ENCODE measurements at regions not wholly inside any gene's neighbourhood (a gene's known extent, or its start where the extent isn't known, plus 50 kb on each side); places are given as distances from the start of the nearest gene placed in this dataset.
"Not testable (repeated sequence)": the region's sequence is repeated elsewhere in the genome, so short reads cannot be mapped to it uniquely, and the experiment has no call there.

DNA sequence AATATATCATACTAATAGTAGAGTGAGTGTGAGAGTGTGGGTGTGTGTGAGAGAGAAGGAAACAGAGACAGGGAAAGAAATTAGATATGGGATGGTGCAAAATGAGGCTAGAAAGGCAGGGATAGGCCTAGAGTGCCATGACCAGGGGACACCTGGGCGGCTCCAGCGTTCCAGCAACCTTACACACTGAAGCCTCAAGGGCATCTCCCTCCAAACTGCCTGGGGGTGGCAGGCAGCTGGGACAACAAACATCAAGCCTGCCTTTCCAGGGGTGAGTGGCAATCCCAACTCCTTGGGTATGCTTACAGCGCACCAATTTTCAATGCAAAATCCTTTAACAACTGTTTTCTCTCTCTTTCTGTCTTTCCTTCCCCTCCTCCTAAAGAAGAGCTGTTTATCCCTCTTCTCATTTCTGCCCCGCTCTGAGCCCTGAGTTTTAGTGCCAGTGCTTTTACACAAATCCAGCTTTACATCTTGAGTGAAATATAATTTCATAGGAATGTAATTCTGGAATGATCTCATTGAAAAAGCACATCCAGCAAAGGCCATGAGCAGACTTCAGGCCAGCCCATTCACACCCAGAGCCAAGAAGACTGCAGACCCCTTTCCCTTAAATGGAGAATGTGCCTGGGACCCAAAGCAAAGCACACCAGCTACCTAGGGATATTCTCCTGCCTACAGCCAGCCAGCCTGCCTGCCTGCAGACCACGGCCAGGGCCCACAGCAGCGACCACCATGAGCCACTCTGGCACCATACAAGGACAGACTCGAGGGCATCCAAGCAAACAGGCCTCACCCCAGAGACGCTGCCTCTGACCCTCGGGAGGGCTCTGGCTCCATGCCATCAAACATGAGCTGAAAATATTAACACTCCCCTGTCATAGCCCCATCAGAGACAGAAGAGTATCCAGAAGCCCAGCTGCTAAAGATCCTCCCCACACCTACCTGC lies 90.3 kb downstream of the RPL27A start:
- DNase-seq: no peak

DNA sequence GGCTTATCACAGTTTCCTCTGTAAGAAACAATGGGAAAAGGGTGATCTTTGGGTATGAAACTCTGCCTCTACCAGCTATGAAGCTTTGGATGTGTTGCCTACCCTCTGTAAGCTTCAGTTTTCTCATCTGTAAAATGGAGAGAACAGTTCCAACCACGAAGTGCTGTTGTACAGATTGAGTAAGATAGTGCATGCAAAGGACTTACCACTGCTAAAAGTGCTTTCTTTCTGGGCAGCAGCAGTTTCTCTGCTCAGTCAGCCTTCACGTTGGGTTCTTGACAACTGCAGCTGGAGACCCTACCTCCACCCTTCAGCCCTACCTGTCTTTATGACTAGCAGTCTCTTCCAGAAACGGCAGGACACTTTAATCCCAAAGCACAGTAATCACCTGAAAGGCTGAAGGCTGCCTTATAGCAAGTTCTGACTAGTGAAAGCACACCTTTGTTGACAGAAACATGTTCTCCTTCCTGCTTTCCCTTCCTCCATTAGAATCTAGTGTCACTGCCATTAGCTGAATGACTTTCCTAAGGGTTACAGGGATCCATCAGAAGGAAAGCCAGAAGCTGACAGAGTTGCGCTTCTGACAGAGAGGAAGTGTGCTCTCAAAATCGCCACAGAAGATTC lies 91.4 kb downstream of the RPL27A start:
- DNase-seq: no peak

DNA sequence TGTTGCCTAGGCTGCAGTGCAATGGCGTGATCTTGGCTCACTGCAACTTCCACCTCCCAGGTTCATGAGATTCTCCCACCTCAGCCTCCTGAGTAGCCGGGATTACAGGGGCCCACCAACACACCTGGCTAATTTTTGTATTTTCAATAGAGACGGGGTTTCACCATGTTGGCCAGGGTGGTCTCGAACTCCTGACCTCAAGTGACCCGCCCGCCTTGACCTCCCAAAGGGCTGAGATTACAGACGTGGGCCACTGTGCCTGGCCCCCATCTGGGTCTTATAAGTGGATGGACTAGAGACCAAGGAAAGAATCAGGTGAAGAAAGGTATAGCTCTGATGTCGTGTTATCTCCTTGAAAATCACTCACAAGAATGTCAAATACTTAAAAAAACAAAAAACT lies 92.3 kb downstream of the RPL27A start:
- not testable (repeated sequence) for DNase-seq

DNA sequence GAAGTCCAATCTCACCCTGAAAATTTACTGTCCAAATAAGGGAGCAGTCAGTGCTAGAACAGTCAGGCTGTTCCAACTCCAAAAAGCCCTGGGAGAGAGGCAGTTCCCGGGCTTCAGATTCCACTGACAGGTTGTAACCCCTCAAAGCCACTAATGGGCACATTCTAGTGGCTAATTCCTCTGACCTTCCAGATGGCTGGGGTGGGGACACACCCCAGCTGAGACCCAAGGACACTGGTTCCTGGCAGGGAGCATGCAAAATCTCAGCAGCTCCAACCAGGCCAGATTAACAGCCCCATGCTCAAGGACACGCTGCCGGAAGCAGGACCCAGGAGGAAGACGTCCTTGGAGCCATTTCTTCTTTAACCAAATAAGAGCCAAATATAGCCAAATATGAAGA lies 92.7 kb downstream of the RPL27A start:
- no peak for DNase-seq

DNA sequence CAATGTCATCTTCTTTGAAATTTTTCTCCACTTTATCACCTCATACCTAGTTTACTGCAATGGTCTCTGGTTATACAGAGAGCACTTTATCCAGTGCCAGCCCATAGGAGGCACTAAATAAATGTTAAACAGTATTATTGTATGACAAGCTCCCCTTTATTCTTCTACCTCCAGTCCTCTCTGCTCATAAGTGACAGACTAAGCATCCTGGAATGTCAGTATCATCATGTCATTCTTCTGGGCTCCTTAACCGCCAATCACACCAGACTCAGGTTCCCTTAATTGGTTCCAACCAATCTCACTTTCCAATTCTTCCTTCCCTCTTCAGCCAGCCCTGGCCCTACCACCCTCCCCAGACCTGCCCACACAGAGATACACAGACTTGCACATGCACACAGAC lies 93.1 kb downstream of the RPL27A start:
- no peak for DNase-seq

DNA sequence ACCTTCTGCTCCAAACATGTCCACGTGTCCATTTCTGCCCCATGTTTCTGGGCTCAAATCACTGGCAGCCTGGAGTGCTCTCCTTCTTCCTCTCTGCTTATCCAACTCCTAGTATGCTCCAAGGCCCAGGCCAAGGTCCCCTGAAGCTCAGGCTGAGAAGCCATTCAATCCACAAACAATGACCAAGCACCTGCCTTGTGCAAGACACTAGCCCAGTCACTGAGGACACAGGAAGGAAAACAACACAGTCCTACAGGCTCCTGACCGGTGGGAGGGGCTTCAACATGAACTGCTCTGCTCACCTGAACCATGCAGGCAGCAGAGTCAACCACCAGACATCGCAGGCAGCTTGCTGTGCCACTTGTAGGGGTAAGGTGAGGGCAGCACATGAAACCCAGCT lies 93.6 kb downstream of the RPL27A start:
- no peak for DNase-seq

DNA sequence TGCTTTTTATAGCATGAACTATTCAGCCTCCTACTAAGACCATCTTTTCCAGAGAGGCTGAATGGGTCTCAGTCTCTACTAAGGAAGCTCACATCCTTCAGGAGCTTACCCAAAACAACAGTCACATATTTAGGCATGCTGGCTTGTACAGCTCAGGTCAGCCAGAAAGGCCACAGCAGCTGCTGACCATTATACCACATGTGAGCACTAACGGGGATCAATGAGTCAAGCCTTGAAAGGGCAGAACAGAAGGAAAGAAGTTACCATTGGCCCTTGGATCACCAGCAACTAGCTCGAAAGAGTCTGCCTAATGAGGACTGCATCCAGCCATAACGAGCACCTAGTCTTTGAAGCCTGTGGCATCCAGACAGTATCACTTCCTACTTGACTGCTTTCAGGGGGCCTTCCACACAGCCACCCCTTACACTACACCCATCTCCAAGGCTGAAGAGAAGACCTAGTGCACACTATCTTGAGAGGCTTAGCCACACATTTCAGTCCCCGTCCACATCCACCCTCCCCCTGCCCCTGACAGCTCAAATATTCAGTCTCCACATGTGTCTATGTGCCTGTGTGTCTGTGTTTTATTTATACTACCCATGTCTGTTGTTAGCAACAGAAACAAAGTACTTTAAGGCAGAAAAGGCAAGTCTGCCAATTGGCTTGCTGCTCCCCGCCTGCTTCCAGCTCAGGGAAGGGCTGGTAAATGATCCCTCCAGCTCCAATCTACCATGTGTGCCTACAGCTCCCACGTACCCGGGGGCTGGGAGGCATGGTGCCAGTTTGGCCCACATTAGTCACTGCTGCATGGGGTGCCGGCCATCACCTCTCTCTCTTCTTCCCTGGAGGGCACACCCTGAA lies 95.5 kb downstream of the RPL27A start:
- no peak for DNase-seq

DNA sequence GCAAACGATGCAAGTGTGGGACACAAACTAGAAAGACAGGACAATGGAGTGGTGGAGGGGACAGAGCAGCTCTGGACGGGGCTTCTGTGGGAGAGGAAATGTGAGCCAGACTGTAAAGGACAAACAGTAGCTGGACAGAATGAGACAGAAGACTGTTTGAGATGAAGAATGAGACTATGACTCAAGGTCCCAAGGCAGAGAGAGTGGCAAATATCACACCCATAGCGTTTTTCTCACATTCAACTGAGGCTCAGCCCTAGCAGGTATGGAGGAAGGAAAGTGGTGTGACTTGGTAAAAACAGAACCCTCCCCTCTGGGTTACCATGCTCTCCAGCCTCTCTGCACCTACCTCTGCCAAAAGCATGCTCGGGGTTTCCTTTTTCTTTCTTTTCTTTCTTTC lies 96.5 kb downstream of the RPL27A start:
- DNase-seq: no peak

DNA sequence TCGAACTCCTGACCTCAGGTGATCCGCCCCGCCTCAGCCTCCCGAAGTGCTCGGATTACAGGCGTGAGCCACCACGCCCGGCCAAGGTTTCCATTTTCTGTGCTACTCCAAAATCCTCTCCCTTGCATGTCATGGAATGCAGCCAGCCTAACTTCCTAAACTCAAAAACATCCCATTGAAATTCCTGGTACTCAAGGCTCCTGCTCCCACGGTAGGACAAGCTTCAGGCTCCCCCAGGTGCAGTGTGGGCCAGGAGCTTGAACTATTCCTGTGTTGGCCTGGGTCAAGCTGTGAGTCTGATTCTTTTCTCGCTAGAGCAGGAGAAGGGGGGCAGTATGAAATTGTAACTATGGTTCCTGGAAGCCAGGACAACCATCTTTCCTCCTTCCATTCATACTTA lies 97.1 kb downstream of the RPL27A start:
- no peak for DNase-seq

DNA sequence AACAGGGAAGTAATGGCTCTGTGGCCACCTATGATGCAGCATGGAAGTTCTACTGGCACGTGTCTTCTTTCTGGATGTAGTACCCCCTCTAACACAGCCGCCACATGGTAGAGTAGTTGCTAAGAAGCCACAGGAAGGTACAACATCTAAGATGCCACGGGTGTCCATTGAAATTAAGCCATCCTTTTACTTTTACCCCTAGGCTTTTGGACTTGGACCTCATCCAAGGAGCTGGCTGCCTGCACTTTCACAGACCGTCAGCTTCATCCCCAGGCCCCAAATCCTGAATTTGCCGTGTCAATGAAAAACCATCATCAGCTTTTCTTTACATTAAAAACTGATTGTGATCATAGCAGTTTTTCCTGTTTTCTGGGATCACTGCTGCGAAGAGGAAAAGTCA lies 102.4 kb downstream of the RPL27A start:
- no peak for DNase-seq

DNA sequence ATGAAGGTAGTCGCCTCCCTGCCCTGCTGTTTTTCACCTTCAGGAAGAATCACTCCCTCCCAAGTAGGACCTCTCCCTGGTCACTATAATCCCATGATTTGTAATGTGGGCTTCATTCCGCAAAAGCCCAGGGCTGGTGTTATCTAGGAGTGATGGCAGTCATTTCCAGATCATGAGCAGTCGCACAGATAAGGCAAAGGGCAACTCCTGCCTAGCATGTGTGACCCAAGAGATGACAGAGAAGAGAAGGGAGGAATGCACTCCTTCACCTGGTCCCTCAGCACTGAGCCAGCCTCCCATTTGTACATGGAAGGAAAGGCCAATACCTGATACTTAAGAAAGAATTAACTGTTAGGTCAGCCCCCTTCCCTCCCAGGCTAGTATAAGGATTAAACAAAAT lies 102.9 kb downstream of the RPL27A start:
- no peak for DNase-seq

DNA sequence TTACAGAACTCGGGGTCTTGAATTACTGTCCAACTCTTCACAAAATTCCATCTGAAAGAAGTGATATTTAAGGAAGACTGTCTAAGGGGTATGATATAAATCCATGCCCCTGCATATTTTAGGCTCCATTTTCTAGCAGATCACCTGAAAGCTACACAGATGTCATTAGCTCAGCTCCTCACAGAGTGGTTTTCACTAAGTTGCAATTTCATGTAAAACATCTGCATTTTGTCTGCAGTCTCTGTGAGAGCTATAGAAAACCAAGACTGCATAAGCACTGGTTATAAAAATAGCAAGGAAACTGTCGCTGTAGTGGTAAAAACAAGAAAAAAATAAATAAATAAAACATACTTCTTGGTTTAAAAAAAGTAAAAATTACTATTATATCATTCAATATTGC lies 103.4 kb downstream of the RPL27A start:
- no peak for DNase-seq

DNA sequence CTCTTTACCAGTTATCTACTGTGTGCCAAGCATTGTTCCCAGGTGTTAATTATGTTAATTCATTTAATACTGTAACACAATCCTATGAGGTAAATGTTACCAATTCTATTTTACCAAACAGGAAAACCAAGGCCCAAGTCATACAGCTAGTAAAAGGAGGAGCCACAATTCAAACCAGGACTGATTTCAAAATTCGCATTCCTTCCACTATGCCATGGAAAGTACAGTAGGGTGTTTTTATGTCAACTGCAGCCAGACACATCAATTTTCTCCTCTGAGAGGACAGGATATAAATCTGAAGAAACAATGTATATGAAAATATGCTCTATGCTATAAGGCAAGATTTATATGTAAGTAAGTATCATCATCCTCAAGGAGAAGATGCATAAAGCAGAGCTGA lies 104.3 kb downstream of the RPL27A start:
- DNase-seq: no peak

DNA sequence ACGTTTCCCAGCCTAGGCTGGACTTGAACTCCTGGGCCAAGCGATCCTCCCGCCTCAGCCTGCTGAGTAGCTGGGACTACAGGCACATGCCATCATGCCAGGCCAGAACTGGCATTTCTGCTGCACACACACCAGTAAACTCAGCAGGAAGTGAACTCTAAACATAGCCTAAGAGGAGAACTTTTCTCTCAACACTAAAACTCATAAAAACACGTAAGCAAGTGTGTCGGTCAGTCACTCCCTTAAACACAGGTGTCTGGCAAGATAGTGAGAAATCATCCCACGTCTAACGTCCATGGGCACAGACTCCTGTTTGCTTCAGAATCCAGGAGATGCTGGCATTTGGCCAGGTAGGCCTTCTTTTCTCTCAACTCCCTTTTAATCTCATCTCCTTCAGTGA lies 104.8 kb downstream of the RPL27A start:
- no peak for DNase-seq

DNA sequence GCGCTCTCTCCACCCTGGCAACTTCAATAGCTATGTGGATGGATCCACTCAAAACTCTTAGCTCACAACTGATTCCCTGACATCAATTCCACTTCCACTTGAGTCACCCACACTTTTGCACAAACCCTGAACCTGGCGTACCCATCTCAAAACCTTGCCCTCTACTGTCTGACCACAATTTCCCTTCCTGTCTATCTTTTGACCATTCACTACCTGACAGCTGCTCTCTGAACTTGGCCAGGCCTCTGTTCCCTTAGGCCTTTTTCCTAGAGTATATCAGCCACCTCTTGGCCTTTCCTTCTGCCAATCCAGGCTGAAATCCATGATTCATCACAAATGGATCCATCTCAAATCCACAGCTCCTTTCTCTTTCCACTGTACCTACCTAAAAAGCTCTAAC lies 106.0 kb downstream of the RPL27A start:
- no peak for DNase-seq

DNA sequence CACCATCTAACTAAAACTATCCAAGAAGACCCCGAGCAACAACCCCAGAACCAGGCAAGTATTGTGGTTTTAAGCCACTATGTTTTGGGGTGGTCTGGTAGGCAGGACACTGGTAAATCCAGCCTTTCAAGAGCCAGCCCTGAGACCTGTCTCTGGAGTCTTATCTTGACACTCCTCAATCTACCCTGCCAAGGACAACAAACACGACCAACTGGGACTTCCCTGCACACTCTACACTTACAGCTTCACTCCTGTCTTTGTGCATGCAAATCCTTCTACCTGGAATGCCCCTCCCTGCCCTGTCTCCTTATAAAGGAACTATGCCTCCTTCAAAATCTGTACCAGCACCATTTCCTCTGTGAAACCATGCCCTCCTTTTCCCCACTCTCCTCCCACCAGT lies 107.3 kb downstream of the RPL27A start:
- no peak for DNase-seq

DNA sequence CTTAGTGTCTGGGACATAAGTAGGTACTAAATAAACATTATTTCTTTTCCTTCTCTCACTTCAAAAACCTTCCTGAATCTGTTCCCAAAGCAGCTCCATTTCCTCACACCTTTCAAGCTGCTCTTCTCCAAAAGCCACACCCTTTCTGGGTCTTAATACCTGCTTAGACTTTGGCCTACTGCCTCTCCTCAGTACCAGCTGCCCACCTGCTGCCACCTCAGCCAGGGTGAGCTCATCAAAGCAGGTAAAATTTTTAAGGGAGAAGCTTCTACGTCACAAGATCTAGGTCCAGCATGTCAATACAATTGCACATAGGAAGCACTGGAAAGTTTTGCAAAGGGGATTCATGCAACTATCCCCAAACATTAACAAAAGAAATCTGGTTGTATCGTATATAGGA lies 108.4 kb downstream of the RPL27A start:
- DNase-seq: no peak

DNA sequence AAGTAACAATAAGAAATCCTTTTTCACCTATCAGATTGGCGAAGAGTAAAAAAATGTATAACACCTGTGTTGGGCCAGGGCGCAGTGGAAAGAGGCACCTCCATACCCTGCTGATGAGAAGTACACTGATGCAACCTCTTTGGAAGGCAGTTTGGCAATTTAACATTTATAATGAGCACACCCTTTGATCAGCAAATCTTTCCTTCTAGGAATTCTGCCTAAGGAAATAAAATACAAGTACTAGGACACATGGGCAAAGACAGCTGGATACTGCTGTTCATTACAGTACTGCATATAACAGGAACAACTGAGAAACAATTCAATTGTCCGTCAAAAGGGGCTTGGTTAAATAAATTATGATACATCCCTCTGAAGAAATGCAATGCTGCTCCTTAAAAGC lies 110.1 kb downstream of the RPL27A start:
- no peak for DNase-seq

DNA sequence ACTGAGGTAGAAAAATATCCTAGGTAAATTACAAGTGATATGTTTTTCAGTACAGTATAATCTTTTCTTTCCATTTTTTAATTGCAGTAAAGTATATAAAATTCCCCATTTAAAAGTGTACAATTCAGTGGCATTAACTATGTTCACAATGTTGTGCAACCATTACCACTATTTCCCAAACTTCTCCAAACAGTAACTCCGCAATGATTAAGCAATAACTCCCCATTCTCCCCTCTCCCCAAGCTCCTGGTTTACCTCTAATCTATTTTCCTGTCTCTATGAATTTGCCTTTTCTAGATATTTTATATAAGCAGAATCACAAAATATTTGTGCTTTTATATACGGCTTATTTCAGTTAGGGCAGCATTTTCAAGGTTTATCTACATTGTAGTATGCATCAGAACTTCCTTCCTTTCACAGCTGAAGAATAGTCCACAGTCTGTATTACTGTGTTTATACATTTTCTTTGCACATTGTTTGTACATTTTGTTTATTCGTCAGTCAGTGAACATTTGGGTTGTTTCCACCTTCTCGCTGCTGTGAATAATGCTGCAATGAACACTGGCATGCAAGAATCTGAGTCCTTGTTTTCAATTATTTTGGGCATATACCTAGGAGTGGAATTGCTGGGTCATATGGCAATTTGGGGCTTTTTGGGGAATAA lies 110.7 kb downstream of the RPL27A start:
- no peak for DNase-seq

DNA sequence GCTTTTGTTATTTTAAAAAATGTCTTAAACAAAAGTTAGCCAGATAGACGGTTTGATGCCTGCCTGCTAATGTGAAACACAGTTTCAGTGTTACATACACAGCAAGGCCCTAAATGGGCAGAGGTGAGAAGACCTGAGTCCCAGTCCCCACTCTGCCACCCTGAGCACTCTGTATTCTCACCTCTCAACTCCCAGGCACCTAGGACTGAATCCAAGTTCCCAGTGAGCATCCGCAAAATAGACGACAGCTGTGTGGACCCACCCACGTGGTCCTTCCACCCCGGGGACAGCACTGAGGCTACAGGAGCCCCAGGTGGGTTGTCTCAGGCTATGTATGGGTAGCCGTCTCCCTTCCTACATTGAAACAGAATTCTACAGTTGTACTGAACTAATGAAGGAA lies 111.5 kb downstream of the RPL27A start:
- DNase-seq: no peak

DNA sequence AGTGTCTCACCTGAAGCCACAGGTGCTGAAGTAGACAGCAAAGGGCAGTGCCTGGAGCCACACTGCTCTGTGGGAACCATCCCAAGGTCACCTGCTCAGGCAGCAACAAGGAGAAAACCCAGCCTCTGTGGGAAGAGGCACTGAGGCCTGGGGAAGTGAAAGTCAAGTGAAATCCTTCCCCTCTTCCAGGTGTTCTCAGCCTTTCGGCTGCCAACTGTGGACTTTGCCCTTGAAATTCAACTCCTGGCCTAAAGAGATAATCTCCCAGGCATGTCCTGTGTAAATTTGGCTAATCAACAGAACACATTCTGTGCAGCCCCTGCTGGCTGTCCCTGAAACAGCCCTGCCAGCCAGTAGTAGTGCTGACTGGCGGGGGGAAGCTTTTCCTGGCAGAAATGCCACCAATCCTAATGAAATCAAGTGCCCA lies 112.1 kb downstream of the RPL27A start:
- DNase-seq: no peak

DNA sequence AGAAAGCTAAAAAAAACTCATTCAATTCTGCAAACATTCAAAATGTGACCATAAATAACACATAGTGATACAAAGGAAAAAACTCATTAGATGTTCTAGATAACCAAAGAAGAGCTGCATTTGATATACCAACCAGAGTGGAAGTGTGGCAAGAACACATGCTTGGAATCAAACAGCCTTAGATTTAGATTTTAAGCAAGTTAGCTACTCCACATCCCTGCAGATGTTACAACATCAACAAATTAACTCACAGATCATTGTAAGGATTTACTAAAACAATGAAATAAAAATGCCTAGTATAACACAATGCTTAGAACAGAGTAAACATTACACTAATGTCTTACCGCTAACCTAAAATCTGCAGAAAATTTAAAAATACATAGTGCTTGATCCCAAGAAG lies 114.0 kb upstream of the AKIP1 start:
- DNase-seq: no peak

DNA sequence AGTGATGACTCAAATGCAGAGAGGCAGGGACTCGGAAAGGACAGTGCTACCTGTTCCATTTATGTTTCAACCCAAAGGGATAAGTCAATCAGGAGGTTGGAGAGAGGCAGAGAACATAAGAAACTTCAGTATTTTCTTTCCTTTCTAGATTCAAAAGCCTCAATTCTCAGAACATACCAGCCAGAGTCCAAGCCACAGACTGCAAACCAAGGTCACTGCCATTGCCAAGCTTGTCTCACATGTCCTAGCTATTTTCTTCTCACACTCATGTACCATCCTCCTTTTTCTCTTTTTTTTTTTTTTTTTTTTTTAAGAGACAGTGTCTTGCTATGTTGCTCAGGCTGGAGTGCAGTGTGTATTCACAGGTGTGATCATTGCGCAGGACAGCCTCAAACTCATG lies 111.7 kb upstream of the AKIP1 start:
- DNase-seq: no peak

All from activated CD4-positive, alpha-beta T cell treated with anti-CD3 and anti-CD28 coated beads for 4 hours (primary cell).